ENCODE measurements at regions not wholly inside any gene's neighbourhood (a gene's known extent, or its start where the extent isn't known, plus 50 kb on each side); places are given as distances from the start of the nearest gene placed in this dataset.

DNA sequence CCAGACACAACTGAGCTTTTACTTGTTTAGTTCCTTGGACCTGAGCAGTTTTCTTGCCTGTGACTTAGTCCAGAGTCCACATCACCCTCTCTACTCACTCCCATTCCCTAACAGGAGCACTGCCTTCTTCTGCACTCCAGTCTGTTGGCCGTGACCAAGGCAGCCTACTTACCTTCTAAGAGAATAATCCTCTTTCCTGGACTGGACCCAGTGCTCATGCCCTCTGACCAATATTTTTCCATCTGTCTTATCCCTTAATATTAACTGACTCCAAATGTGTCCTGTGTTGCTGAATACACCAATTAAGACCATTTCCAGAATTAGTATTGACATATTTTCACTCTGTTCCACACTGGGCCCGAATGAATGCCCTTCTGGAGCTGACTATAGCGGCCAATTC is 681.0 kb upstream of the KIF2B start:
- TF ChIP-seq, protein P1, sequence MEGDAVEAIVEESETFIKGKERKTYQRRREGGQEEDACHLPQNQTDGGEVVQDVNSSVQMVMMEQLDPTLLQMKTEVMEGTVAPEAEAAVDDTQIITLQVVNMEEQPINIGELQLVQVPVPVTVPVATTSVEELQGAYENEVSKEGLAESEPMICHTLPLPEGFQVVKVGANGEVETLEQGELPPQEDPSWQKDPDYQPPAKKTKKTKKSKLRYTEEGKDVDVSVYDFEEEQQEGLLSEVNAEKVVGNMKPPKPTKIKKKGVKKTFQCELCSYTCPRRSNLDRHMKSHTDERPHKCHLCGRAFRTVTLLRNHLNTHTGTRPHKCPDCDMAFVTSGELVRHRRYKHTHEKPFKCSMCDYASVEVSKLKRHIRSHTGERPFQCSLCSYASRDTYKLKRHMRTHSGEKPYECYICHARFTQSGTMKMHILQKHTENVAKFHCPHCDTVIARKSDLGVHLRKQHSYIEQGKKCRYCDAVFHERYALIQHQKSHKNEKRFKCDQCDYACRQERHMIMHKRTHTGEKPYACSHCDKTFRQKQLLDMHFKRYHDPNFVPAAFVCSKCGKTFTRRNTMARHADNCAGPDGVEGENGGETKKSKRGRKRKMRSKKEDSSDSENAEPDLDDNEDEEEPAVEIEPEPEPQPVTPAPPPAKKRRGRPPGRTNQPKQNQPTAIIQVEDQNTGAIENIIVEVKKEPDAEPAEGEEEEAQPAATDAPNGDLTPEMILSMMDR (conservative IDR thresholded peaks at IDR 0.05; ENCODE audit: low read depth, low read length), result no peak
- no peak for TF ChIP-seq EZH2 (IDR thresholded peaks at IDR 0.05; ENCODE audit: borderline replicate concordance, low read depth, low read length, poor library complexity, severe bottlenecking)

Data from A673 (cell line).